Fibroblast of skin of left quadriceps (primary cell): ENCODE measurements at regions not wholly inside any gene's neighbourhood (a gene's known extent, or its start where the extent isn't known, plus 50 kb on each side); places are given as distances from the start of the nearest gene placed in this dataset.
"Not testable (repeated sequence)": the region's sequence is repeated elsewhere in the genome, so short reads cannot be mapped to it uniquely, and the experiment has no call there.

Experiments
- DNase-seq, 2 experiments: peaks; one replicate each; pipeline ENCODE4 v3.0.0-alpha.2; 2013; ENCODE audit warnings: low read depth in 2 of 2

- not testable (repeated sequence) for DNase-seq
Observed at GRCh38 chr12:131475012-131475411, 235.9 kb upstream of the SFSWAP start.

- no peak for DNase-seq
Observed at GRCh38 chr12:131477613-131478012, 233.3 kb upstream of the SFSWAP start.

- DNase-seq: no peak
Observed at GRCh38 chr12:131478468-131478867, 232.4 kb upstream of the SFSWAP start.

- no peak for DNase-seq
Observed at GRCh38 chr12:131482199-131482598, 228.7 kb upstream of the SFSWAP start.

- DNase-seq: no peak
Observed at GRCh38 chr12:131482686-131483085, 228.2 kb upstream of the SFSWAP start.

- no peak for DNase-seq
Observed at GRCh38 chr12:131486451-131487230, 224.2 kb upstream of the SFSWAP start.

- DNase-seq: no peak
Observed at GRCh38 chr12:131487388-131488124, 223.3 kb upstream of the SFSWAP start.

- no peak for DNase-seq
Observed at GRCh38 chr12:131489718-131490117, 221.2 kb upstream of the SFSWAP start.

- no peak for DNase-seq
Observed at GRCh38 chr12:131491155-131491554, 219.7 kb upstream of the SFSWAP start.

- no peak for DNase-seq
Observed at GRCh38 chr12:131491916-131492490, 218.9 kb upstream of the SFSWAP start.

- no peak for DNase-seq
Observed at GRCh38 chr12:131493068-131493826, 217.6 kb upstream of the SFSWAP start.

- DNase-seq: no peak
Observed at GRCh38 chr12:131494216-131494615, 216.7 kb upstream of the SFSWAP start.

GRCh38 chr12:131494741-131495524 lies 216.0 kb upstream of the SFSWAP start:
- no peak for DNase-seq

GRCh38 chr12:131497966-131498365 lies 212.9 kb upstream of the SFSWAP start:
- no peak for DNase-seq

- DNase-seq: no peak
Observed at GRCh38 chr12:131499160-131499863, 211.6 kb upstream of the SFSWAP start.

- DNase-seq: no peak
Observed at GRCh38 chr12:131499864-131500190, 211.1 kb upstream of the SFSWAP start.

GRCh38 chr12:131500564-131500963 lies 210.3 kb upstream of the SFSWAP start:
- DNase-seq: no peak

- no peak for DNase-seq
Observed at GRCh38 chr12:131505561-131505960, 205.3 kb upstream of the SFSWAP start.

- DNase-seq: no peak
Observed at GRCh38 chr12:131506426-131506825, 204.5 kb upstream of the SFSWAP start.

GRCh38 chr12:131507094-131507493 lies 203.8 kb upstream of the SFSWAP start:
- DNase-seq: no peak

GRCh38 chr12:131507881-131508280 lies 203.0 kb upstream of the SFSWAP start:
- no peak for DNase-seq
